ENCODE measurements at regions not wholly inside any gene's neighbourhood (a gene's known extent, or its start where the extent isn't known, plus 50 kb on each side); places are given as distances from the start of the nearest gene placed in this dataset.

GRCh38 chr6:50635429-50635828 is 77.9 kb upstream of the TFAP2D start:
- no peak for TF ChIP-seq KLF8 (tag by site-specific recombination; IDR thresholded peaks at IDR 0.05)
- no peak for TF ChIP-seq YY2 (tag by site-specific recombination; IDR thresholded peaks at IDR 0.05)
- no peak for TF ChIP-seq ZNF16 (tag by site-specific recombination; IDR thresholded peaks at IDR 0.05; ENCODE audit: low read depth)
- no peak for TF ChIP-seq ZNF514 (tag by site-specific recombination; IDR thresholded peaks at IDR 0.05)
- TF ChIP-seq ZNF518A (tag by site-specific recombination; conservative IDR thresholded peaks at IDR 0.05; ENCODE audit: low read depth) = no peak
- TF ChIP-seq ZNF449 (tag by site-specific recombination; IDR thresholded peaks at IDR 0.05) = no peak
- no peak for TF ChIP-seq HOXD13 (CRISPR knock-in tag; IDR thresholded peaks at IDR 0.05; ENCODE audit: borderline replicate concordance)
- TF ChIP-seq ZBTB8A (tag by site-specific recombination; IDR thresholded peaks at IDR 0.05) = no peak
- TF ChIP-seq ZBTB20 (tag by site-specific recombination; IDR thresholded peaks at IDR 0.05) = no peak
- TF ChIP-seq ZNF777 (tag by site-specific recombination; IDR thresholded peaks at IDR 0.05; ENCODE audit: borderline replicate concordance) = no peak
- no peak for TF ChIP-seq ZNF341 (tag by site-specific recombination; IDR thresholded peaks at IDR 0.05; ENCODE audit: low read depth)
- TF ChIP-seq ZNF394 (tag by site-specific recombination; IDR thresholded peaks at IDR 0.05; ENCODE audit: borderline replicate concordance) = no peak
- no peak for TF ChIP-seq ZIC2 (tag by site-specific recombination; IDR thresholded peaks at IDR 0.05)
- no peak for TF ChIP-seq ZNF776 (tag by site-specific recombination; IDR thresholded peaks at IDR 0.05; ENCODE audit: borderline replicate concordance)
- ChIA-PET POLR2A (no interaction called here), CTCF (no interaction called here)
- Histone ChIP-seq H3K36me3 (ENCODE audit: control insufficient read depth in 2 of 2, insufficient read depth in 1 of 2, low read length in 2 of 2) (no peaks in the 10 kb centered on the region), H3K4me1 (ENCODE audit: control insufficient read depth, insufficient read depth, low read length) (no peaks in the 10 kb centered on the region), H3K27ac (ENCODE audit: extremely low read depth, low read depth, low read length) (no peak overlapping the region), H3K4me3 (ENCODE audit: low read depth, low read length) (no peak overlapping the region), H3K9me3 (ENCODE audit: control insufficient read depth, insufficient read depth, low read depth, low read length) (no peaks in the 10 kb centered on the region)

GRCh38 chr6:50637267-50637666 is 76.1 kb upstream of the TFAP2D start:
- TF ChIP-seq ZNF768 (tag by site-specific recombination; IDR thresholded peaks at IDR 0.05) (no peak), ZNF555 (tag by site-specific recombination; conservative IDR thresholded peaks at IDR 0.05) (no peak), ZNF449 (tag by site-specific recombination; IDR thresholded peaks at IDR 0.05) (no peak), ZFHX2 (tag by site-specific recombination; conservative IDR thresholded peaks at IDR 0.05) (no peak), ZNF580 (tag by site-specific recombination; IDR thresholded peaks at IDR 0.05) (no peak), ZNF621 (tag by site-specific recombination; IDR thresholded peaks at IDR 0.05) (no peak), ZNF624 (tag by site-specific recombination; IDR thresholded peaks at IDR 0.05) (no peak), ZBTB21 (tag by site-specific recombination; IDR thresholded peaks at IDR 0.05) (no peak), AEBP2 (tag by site-specific recombination; IDR thresholded peaks at IDR 0.05; ENCODE audit: borderline replicate concordance) (no peak), BCL6B (tag by site-specific recombination; IDR thresholded peaks at IDR 0.05) (no peak), ZNF223 (tag by site-specific recombination; IDR thresholded peaks at IDR 0.05) (no peak)
- Histone ChIP-seq H3K4me3 (ENCODE audit: low read depth, low read length) (no peak overlapping the region), H3K9me3 (ENCODE audit: control insufficient read depth, insufficient read depth, low read depth, low read length) (no peaks in the 10 kb centered on the region), H3K36me3 (ENCODE audit: control insufficient read depth in 2 of 2, insufficient read depth in 1 of 2, low read length in 2 of 2) (no peaks in the 10 kb centered on the region), H3K4me1 (ENCODE audit: control insufficient read depth, insufficient read depth, low read length) (no peaks in the 10 kb centered on the region), H3K27ac (ENCODE audit: extremely low read depth, low read depth, low read length) (no peak overlapping the region)
- ChIA-PET POLR2A (no interaction called here), CTCF (interaction anchor here (0.6 kb wide), 1 partner anchor 242 kb away, joined by 3 read pairs; no protein-coding TSS in a partner anchor)

Measured in HEK293 (cell line).